B cell (primary cell): ENCODE measurements at regions not wholly inside any gene's neighbourhood (a gene's known extent, or its start where the extent isn't known, plus 50 kb on each side); places are given as distances from the start of the nearest gene placed in this dataset.

ENCODE experiments used
- ATAC-seq: fragments of 200-7000 bp; cut with Tn5 transposase; one replicate; pipeline ENCODE4 v1.10.0; 2021; ENCODE audit warnings: low read depth, mild to moderate bottlenecking, moderate number of reproducible peaks, moderate library complexity
- CTCF ChIA-PET: fragments of 350-600 bp; sonication (Branson Sonifier 250); formaldehyde crosslinking; loops from one replicate; lab custom pipeline; 2021; ENCODE audit warnings: antibody characterized with exemption, inconsistent platforms; lab: Charles Lee
- POLR2A ChIA-PET: fragments of 350-600 bp; sonication (Branson Sonifier 250); formaldehyde crosslinking; loops from one replicate; lab custom pipeline; 2021; ENCODE audit warnings: antibody characterized with exemption; lab: Charles Lee
- DNase-seq: peaks from one replicate; pipeline ENCODE4 v3.0.0; 2013
- H2AFZ ChIP-seq: 2 replicates; pipeline ENCODE4 v1.6.1; 2012; ENCODE audit warnings: mild to moderate bottlenecking, low read depth, low read length; ENCODE audit not compliant: insufficient read depth, poor library complexity, severe bottlenecking
- H3K27ac ChIP-seq, 2 donors: 1 replicate in 1 of 2; 2 replicates in 1 of 2; pipeline ENCODE4 v1.5.1; 2012 to 2013; ENCODE audit warnings: low read length in 2 of 2, mild to moderate bottlenecking in 2 of 2, moderate library complexity in 1 of 2
- H3K27me3 ChIP-seq, 4 experiments: fragments of 200-600 bp in 1 of 4; sonication (generic) in 1 of 4; replicated peaks in 1 of 4; 1 replicate in 2 of 4; 2 replicates in 2 of 4; pipeline versions ENCODE4 v1.6.1 to v1.7.0; 2013 to 2016; ENCODE audit warnings: low read length in 3 of 4, mild to moderate bottlenecking in 2 of 4, mixed read lengths in 1 of 4, moderate library complexity in 1 of 4; ENCODE audit not compliant: insufficient read depth in 4 of 4, control insufficient read depth in 3 of 4; ENCODE audit errors: control extremely low read depth in 1 of 4
- H3K36me3 ChIP-seq, 2 experiments: replicated peaks in 1 of 2; 1 replicate in 1 of 2; 2 replicates in 1 of 2; pipeline versions ENCODE4 v1.6.1 to v1.7.1; 2013; ENCODE audit warnings: low read length in 1 of 2; ENCODE audit not compliant: insufficient read depth in 2 of 2, control insufficient read depth in 1 of 2; ENCODE audit errors: control extremely low read depth in 1 of 2, extremely low read depth in 1 of 2
- H3K4me1 ChIP-seq, 2 donors: fragments of 200-600 bp in 1 of 2; sonication (generic) in 1 of 2; 1 replicate in 1 of 2; 2 replicates in 1 of 2; pipeline versions ENCODE4 v1.5.1 to v1.6.1; 2013 to 2017; ENCODE audit warnings: low read length in 2 of 2; ENCODE audit not compliant: control insufficient read depth in 2 of 2, insufficient read depth in 2 of 2
- H3K4me2 ChIP-seq: replicated peaks from 2 replicates; pipeline ENCODE3; 2012; ENCODE audit warnings: mild to moderate bottlenecking, low read depth, low read length; ENCODE audit not compliant: poor library complexity, severe bottlenecking
- H3K4me3 ChIP-seq, 5 experiments: fragments of 200-600 bp in 1 of 5; sonication (generic) in 1 of 5; 1 replicate in 3 of 5; 2 replicates in 2 of 5; pipeline versions ENCODE4 v1.5.1 to v1.7.0; 2011 to 2016; ENCODE audit warnings: low read length in 4 of 5, mild to moderate bottlenecking in 4 of 5, low read depth in 2 of 5, control low read depth in 1 of 5, moderate library complexity in 1 of 5; ENCODE audit not compliant: insufficient read depth in 1 of 5; ENCODE audit errors: control extremely low read depth in 1 of 5, extremely low read depth in 1 of 5
- H3K79me2 ChIP-seq: fragments of 200-600 bp; sonication (generic); one replicate; pipeline ENCODE4 v1.6.0; 2016; ENCODE audit warnings: low read length; ENCODE audit not compliant: control insufficient read depth, insufficient read depth
- H3K9ac ChIP-seq: fragments of 200-600 bp; sonication (generic); 2 replicates; pipeline ENCODE4 v1.6.1; 2017; ENCODE audit warnings: mild to moderate bottlenecking, low read length, moderate library complexity
- H3K9me3 ChIP-seq, 3 donors: one replicate each; pipeline versions ENCODE4 v1.6.1 to v1.7.1; 2013; ENCODE audit warnings: low read length in 2 of 3; ENCODE audit not compliant: control insufficient read depth in 2 of 3, insufficient read depth in 1 of 3; ENCODE audit errors: control extremely low read depth in 1 of 3
- H4K20me1 ChIP-seq: 2 replicates; pipeline ENCODE4 v1.6.0; 2012; ENCODE audit warnings: mild to moderate bottlenecking, low read length; ENCODE audit not compliant: insufficient read depth, control insufficient read depth, poor library complexity, severe bottlenecking
- H3K27ac Mint-ChIP-seq: one replicate; pipeline ENCODE4 v1.8.0; 2021; ENCODE audit warnings: mixed read lengths
- H3K27me3 Mint-ChIP-seq: one replicate; pipeline ENCODE4 v1.8.0; 2021; ENCODE audit warnings: mixed read lengths
- H3K4me1 Mint-ChIP-seq: one replicate; pipeline ENCODE4 v1.8.0; 2021; ENCODE audit warnings: mixed read lengths
- H3K4me3 Mint-ChIP-seq: one replicate; pipeline ENCODE4 v1.8.0; 2021; ENCODE audit warnings: mixed read lengths
- H3K9me3 Mint-ChIP-seq: one replicate; pipeline ENCODE4 v1.8.0; 2022; ENCODE audit warnings: mixed read lengths; ENCODE audit not compliant: insufficient read depth
- CTCF ChIP-seq: fragments of 200-600 bp; IDR thresholded peaks from one replicate; pipeline ENCODE4 v1.8.0; 2022; ENCODE audit warnings: antibody characterized with exemption, mild to moderate bottlenecking
- EZH2 ChIP-seq: IDR thresholded peaks from 2 replicates; pipeline ENCODE4 v1.6.1; 2012; ENCODE audit warnings: borderline replicate concordance, low read depth, mild to moderate bottlenecking, moderate library complexity, low read length; ENCODE audit not compliant: insufficient read depth, poor library complexity, severe bottlenecking
- WGBS: methylation state at CpG from one replicate; pipeline ENCODE4 v1.1.5; 2013; ENCODE audit warnings: missing lambda C conversion rate; ENCODE audit not compliant: insufficient coverage; 5-methylcytosine and 5-hydroxymethylcytosine counted together
- intact Hi-C: fragments of 100-400 bp; cut with micrococcal nuclease; formaldehyde crosslinking; loops from one replicate; pipeline ENCODE4 v1.10.0; 2022

GRCh38 chr1:207964195-207964966, 53.5 kb upstream of the CD34 start:
- peaks cover 0 to 22% (median 10%) of the 10 kb centered on the region in 4 experiments for H3K27me3 ChIP-seq
- DNase-seq (no peak), ATAC-seq (no peak)
- peak overlapping the region in 1 of 5 experiments; percentile 86 for H3K4me3 ChIP-seq
- H2AFZ ChIP-seq, result peak overlapping the region; percentile 100
- H3K9me3 Mint-ChIP-seq, result no peaks in the 10 kb centered on the region
- TF ChIP-seq CTCF (no peak), EZH2 (no peak)
- H3K36me3 ChIP-seq, result no peaks in the 10 kb centered on the region
- H3K27ac Mint-ChIP-seq, result no peak overlapping the region
- H3K27ac ChIP-seq, result no peak overlapping the region
- WGBS, result 91% methylated on average over 12 of the region's 25 CpGs
- H3K79me2 ChIP-seq, result no peaks in the 10 kb centered on the region
- H3K27me3 Mint-ChIP-seq, result peaks cover 18% of the 10 kb centered on the region
- peak overlapping the region; percentile 99 for H3K4me2 ChIP-seq
- H3K4me1 Mint-ChIP-seq, result peaks cover 13% of the 10 kb centered on the region
- peak overlapping the region; percentile 69 for H3K4me3 Mint-ChIP-seq
- intact Hi-C loops, result loop anchor here (5.0 to 10.0 kb wide), 2 partner anchors 212 to 310 kb away; partner anchors contain the start of gene CD46
- POLR2A ChIA-PET, result no interaction called here
- no peaks in the 10 kb centered on the region for H3K9me3 ChIP-seq
- no peaks in the 10 kb centered on the region for H4K20me1 ChIP-seq
- CTCF ChIA-PET, result interaction anchor here (0.8 to 4.7 kb wide), 15 partner anchors 10 to 386 kb away, joined by 3 to 85 read pairs (median 6); partner anchors contain the start of gene PLXNA2
- peaks cover 16 to 17% of the 10 kb centered on the region in 2 donors for H3K4me1 ChIP-seq
- peak overlapping the region; percentile 94 for H3K9ac ChIP-seq
